COLO829 (cell line): ENCODE measurements at regions not wholly inside any gene's neighbourhood (a gene's known extent, or its start where the extent isn't known, plus 50 kb on each side); places are given as distances from the start of the nearest gene placed in this dataset.
"Not testable (repeated sequence)": the region's sequence is repeated elsewhere in the genome, so short reads cannot be mapped to it uniquely, and the experiment has no call there.

ENCODE experiments used
- DNase-seq: peaks from one replicate; pipeline ENCODE4 v3.0.0; 2012; ENCODE audit warnings: low spot score

DNA sequence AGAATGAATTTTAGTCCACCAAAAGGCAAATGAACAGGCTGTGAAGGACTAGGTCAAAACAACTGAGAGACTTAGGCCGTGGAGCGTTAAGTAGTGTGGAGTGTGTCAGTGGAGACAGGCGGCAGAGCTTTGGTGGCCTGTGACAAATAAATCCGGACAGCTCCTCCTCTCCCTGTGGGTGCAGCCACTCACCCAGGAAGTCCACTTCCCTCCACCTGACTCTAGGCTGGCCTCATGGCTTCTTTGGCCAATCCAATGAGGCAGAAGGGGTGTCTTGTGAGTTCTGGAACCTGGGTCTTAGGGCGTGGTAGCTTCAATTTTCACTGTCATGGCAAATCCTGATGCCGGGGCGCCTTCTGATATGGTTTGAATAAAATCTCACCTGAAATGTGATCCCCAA, 180.9 kb upstream of the C14orf180 start:
- no peak for DNase-seq

DNA sequence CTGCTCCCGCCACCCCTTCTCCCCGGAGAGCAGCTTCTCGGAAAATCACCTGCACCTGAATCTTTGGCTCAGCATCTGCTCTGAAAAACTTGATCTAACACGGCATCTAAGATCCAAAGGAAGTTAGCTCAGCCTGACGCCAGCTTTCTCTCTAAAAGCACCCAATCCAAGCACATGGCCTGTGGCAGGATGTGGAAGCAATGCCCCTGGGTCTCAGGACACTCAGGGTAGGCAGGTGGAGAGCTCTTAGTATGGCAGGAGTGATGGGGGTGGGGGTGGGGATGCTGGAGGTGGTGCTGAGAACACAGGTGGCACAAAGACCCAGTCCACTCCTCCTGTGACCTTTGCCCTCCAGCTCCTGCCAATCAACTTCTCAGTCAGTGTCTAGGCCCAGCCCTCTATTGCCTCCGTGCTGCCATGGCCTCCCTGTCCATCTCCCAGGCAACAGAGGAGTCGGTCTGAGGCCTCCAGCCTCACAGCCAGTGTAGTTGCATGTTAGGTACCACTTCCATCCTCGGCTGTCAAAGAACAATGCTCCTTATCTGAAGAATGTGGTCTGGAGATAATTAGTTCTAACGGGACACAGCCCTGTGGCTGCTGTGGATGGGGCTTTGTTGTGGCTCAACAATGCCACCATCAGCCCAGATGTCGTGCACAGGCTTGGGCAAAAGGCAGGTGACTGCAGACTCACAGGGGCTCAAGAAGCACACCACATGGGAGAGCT, 180.0 kb upstream of the C14orf180 start:
- no peak for DNase-seq

DNA sequence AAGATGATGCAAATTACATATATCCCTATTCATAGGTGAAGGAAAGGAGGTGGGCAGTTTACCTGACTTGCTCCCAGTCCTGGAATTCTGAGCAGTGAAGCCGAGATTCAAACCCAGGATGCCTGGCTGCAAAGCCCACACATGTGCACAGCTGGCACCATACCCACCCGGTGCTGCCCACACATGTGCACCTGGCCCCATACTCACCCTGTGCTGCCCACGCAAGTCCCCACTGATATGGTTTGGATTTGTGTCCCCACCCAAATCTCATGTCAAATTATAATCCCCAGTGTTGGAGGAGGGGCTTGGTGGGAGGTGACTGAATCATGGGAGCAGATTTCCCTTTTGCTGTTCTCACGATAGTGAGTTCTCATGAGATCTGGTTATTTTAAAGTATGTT, 179.2 kb upstream of the C14orf180 start:
- DNase-seq: no peak

DNA sequence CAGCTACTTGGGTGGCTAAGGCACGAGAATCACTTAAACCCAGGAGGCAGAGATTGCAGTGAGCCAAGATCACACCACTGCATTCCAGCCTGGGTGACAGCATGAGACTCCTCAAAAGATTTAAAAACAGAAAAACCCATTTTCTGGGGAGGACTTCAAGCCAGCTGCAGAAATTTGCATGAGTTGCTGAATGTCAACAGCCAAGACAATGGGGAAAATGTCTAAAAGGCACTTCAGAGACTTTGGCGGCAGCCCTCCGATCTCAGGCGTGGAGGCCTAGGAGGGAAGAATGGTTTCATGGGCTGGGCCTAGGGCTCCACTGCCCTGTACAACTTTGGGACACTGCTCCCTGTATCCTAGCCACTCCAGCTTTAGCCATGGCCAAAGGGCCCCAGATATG, 177.8 kb upstream of the C14orf180 start:
- DNase-seq: no peak

DNA sequence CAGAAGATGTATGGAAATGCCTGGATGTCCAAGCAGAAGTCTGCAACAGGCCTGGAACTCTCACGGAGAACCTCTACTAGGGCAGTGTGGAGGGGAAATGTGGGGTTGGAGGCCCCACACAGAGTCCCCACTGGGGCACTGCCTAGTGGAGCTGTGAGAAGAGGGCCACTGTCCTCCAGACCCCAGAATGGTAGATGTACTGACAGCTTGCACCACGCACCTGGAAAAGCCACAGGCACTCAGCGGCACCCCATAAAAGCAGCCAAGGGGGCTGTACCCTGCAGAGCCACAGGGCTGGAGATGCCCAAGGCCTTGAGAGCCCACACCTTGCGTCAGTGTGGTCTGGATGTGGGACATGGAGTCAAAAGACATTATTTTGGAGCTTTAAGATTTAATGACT, 177.3 kb upstream of the C14orf180 start:
- DNase-seq: not testable (repeated sequence)

DNA sequence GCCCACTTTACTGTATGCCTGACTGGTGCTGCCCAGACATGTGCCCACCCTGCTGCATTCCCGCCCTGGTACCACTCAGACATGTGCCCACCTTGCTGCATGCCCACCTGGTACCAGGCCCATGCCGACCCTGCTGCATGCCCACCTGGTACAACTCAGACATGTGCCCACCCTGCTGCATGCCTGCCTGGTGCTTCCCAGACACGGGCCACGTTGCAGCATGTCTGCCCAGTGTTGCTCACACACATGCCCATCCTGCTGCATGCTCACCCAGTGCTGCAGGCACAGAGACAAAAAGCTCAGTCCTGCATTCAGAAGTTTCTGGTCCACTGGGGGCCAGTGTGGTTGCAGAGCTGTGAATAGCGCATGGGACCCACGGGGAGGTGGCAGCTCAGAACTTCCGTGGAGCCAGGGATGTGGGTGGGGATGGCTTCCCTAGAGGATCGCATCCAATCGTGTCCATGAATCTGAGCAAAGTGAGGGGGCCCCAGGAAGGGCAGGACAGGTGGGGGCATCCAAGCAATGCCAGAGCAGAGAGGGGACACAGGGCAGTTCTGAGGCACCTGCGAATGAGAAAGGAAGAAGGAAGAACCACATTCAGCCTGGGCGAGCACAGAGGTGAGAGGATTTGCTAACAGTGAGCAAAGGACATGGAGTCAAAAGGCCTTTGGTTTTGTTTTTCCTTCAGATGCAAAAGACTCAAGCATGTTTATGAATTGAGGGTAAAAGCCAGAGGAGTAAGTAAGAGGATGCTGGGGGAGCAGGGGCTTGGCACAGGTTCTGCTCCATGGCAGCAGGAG, 175.9 kb upstream of the C14orf180 start:
- DNase-seq: no peak

DNA sequence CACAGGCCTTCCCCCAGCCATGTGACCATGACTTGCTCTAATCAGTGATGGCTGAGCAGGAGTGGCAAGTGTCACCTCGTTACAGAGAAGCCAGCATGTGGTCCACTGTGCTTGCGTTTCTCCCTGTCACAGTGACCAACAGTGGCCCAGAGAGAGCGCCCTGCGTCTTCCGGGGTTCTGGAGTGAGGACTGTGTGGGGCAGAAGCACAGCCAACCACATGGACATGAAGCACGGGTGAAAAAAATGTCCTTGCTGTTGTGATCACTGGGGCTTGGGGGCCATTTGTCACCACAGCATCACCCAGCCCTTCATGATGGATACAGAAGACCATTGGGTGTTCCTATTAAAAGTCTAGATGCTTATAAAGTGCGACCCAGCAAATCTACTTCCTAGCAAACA, 174.6 kb upstream of the C14orf180 start:
- no peak for DNase-seq

DNA sequence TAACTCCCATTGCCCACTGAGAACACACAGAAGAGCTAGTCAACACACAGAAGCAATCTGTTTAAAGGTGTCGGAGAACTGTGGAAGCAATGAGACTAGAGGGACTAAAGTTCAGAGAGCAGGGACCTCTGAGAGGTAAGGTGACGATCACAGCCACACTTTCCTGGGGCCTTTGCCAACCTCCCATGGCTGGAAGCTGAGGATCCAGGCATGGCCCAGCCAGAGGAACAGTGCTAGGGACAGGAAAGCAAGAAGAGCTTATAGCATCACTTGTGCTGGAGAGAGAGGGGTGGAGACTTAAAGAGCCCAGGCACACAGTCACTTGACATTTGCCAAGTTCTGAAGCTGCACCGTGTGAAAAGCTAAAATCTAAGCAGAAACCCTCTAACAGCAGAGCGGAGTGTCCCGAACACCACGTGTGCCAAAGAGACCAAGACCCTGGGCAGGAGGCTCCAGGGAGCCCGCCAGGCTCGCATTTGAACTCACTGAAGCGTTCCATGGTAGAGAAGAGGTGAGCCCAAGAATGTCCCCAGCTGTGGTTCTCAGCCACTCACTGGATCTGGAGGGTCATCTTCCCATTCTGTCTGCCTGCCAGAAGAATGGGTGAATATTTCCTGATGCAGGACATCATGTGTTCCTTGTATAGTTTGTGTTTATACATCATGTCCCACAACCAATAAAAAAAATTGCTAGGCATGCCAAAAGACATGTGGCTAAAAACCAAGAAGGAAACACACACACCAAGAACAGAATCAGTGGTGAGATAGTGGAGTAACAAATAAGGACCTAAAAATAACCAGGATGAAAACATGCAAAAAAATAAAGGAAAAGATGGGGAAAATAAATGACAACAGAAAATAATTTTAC, 174.0 kb upstream of the C14orf180 start:
- DNase-seq: no peak

DNA sequence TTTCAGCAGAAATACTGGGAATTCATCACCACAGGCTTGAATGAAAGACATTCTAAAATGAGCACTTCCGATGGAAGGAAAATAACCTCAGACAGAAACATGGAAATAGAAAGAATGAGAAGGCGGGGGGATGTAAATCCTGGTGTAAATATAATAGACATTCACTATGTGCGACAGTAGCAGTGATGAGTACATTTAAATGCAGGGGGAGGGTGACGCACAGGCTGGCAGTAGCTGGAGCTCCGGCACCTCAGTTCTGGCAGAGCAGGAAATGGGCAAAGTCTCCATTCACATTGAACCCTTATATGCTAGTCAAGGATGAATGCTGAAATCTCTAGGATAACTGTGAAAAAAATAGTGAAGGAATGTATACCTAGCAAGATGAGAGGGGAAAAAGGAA, 172.7 kb upstream of the C14orf180 start:
- no peak for DNase-seq

DNA sequence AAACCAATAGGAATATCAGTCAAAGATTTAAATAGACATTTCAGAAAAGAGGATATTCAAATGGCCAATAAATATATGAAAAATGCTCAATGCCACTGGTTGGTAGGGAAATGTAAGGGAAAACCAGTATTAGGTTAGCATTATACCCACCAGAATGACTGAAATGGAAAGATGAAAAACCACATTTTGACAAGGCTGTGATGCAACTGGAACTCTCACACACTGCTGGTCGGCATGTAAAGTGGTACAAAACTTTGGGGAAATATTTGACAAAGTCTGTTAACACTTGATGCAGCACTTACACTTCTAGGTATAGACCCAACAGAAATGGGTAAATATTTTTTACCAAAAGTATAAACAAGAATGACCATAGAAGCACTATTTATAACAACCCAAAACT, 163.2 kb upstream of the C14orf180 start:
- no peak for DNase-seq

DNA sequence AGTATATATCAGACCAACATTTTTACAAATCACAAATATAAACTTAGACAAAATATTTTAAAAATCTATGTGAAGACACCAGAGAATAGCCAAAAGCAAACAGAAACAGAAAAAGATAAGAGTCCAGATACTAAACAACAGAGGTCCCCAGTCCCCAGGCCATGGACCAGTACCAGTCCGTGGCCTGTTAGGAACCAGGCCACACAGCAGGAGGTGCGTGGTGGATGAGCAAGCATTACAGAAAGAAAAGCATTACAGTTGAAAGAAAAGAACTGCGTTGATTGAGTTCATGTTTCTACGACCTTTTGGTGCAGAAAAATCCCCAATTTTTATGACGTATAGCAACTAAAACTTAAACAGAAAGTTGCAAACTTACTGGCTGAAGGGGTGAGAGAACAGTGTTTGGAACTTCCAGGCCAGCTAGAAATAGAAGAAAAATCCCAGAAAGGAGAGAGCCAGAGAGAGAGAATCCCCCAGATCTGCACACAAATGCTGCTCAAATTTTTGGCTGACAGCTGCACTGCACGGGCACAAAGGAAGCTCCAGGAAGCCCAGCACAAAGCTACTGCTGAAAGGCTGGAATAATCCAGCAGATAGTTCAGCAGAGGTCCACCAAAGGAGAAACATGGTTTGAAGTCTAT, 159.6 kb upstream of the C14orf180 start:
- DNase-seq: no peak

DNA sequence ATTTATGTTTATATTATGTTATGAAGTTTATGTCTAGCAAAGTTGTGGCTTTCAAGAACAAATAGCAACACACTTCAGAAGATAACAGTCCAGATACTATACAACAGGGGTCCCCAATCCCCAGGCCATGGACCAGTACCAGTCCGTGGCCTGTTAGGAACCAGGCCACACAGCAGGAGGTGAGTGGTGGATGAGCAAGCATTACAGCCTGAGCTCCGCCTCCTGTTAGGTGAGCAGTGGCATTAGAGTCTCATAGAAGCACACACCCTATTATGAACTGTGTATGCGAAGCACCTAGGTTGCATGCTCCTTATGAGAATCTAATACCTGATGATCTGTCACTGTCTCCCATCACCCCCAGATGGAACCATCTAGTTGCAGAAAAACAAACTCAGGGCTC, 159.0 kb upstream of the C14orf180 start:
- DNase-seq: not testable (repeated sequence)

DNA sequence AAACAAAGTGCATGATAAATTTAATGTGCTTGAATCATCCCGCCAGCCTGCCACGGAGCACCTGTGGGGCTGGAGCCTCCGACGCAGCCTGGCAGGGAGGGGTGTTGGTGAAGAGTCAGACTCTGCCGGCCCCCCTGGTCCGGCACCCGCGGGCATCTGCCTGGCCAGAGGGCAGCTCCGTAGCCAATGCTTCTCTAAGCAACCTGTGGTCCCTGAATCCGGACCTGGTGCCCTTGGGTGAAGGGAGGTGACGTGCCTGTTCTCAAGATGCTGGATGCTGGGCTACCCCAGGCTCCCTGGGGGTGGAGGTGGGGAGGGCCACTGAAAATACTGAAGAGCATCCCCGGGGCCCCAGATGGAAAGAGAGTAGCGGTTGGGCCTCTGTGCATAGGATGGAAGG, 158.6 kb upstream of the C14orf180 start:
- no peak for DNase-seq

DNA sequence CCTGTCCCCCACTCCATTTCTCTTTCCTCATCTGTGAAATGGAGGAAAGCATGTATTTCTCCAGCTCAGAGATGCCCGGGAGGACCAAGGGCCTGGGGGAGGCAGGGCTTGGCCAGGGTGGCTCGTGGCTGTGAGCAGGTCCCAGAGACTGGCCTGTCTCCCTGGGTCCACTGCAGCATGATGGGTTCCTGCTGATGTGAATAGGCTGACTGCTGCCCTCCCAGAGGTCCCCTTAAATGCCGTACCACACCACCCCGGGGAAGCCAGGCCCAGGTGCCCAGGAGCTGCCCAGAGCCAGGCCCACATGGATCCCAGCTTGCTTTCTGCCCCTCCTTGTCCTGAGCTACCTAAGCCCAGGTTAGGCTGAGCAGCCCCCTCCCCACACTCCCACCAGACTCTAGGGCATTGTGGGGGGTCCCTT, 158.2 kb upstream of the C14orf180 start:
- DNase-seq: no peak

DNA sequence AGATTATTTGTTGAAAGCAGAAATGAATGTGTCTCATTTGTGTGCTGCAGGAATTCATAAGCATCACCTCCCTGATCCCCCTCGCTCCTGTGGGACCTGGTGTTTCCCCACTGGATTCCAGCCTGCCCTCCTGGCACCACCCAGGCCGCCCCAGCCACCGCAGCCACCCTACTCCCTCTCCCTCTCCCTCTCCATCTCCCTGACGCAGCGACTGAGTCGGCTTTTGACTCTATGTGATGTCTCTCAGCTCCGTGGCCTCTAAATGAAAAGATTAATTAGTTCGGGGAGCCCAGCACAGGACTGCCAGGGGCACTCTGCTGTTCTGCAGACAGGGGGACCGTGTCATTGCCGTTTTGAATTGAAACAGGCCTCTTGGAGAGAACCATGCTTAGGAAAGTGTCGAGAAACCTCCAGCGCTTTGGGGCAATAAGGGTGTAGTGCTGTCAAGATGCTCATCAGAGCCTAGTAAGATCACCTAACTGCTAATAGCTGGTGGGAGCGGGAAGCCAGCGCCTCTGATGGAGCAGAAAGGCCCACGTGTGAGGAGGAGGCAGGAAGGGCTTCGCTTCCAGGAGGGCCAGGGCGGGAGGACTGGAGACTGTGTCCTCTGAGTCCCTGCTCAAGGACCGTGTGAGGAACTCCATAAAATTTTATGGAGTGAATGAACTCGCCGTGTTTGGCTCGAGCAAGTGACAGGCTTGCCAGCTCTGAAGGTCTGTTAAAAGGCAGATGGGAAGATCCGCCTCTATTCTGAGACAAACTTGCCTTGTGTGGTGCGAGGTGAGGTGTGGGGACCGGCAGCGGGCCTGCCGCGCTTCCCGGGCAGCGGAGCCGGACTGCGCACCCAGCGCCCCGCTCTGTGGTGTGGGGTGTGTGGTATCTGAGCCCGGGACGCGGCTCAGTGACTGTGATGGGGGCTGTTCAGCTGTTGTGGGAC, 157.4 kb upstream of the C14orf180 start:
- DNase-seq: no peak

DNA sequence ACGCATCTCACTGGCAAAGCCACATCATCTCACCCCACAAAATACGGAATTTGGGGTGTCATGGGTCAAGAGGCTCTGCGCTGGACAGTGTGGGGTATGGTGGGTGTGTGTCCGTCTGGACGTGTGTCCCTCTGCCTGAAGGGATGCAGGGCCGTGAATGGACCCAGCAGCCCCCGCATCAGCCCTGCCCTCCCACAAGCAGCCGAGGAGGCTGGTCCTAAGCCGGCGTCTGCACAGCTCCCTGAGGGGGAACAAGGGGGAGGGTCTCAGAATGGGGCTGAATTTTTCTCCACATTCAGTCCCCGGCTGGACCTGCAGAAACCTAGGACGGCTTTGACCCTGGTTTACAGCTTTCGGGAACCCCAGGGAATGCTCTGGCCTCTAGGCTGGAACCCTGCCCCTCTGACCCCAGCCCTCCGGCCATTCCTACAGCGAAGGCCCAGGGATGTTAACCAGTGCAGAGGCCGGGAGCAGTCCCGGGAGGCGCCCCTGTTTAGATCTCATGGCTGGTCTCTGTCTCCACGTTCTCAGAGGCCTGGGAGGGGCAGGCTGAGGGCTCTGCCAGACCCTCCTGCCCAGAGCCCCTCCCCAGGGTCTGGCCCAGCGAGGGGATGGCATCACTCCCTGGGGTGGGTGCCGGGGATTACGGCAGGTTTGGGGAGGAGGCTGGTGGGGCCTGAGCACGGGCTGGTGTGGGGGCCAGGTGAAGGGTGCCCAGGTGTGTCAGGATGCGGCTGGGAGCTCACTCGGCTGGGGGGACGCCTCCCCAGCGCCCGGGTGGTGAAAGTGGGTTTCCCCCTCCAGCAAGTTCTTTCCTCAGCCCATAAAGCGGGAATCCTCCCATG, 156.5 kb upstream of the C14orf180 start:
- DNase-seq: no peak

DNA sequence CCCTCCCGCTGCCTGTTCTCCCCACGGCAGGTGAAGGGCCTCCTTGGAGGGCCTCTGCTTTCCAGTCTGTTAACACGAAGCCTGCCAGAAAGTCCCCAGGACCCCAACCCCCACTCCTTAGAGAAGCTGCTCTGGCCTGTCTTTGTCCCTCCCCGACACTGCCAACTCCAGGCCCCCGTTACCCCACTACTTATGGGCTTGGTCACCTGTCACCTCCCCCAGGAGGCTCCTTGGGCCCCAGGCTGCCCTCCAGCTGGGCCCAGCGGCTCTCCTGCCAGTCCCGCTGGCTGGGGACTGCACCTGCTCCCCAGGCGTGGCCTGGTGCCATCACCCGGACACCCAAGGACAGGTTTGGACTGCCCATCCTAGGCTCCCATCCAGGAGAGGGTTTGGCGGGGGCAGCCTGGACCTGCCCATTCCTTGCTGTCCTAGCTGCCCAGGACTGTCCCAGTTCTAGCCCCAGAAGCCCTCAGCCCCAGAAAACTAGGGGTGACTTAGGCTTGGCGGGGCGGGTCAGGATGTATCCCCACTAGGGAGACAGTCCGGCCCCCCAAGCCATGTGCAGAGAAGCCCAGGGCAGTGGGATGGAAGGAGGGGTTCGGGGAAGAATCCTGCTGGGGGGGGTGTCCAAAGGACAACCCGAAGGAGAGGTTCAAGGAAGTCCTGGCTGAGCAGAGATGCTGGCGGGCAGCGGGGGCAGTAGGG, 155.7 kb upstream of the C14orf180 start:
- no peak for DNase-seq

DNA sequence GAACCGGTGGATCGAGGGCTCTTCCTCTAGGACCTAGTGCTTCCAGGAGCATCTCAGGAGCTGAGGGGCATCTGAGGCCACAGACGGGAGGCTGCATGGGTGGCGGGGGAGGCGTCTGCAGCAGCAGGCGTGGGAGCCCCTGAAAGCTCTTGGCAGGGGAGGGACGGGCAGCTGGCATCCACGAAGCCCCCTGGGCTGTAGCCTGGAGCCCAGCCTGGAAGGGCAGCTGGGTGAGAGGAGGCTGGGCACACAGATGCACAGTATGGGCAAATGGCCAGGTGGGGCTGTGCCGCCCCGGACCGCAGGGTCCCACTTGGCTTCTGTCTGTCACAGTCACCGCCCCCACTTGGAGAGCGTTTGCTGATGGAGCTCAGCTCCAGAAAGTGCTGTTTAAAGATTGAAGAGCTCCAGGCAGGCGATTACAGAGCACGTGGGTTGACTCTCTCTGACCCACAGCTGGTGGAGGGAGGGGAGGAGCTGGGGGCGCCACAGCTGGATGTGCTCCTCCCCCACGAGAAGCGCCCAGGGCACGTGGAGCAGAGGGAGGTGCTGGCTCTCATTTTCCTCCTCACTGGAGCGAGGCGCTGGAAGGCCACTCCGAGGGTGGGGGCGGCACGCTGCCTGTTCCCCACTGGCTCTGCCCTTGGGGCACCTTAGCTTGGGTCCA, 155.0 kb upstream of the C14orf180 start:
- no peak for DNase-seq

DNA sequence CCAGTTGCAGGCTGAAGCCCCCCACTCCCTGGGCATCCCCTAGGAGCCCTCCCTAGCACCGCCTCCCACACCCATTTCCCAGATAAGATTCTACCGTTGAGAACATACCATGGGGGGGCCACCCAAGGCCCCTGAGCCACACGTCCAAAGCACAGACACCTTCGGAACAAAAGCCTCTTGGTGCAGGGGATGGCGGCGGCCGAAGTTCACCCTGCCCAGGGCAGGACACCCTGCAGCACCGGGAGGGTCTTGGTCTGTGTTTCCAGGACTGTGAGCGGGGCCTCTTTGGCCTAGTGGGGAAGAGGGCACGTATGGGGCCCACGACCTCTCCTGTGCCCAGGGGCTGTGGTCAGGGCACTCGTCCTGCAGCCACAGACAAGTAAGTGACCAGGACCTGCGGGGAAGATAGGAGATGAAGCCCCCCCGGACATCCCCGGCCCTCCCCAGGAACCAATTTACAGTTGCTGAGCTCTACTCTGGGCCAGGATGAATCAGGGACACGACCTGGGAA, 154.3 kb upstream of the C14orf180 start:
- DNase-seq: no peak
